ENCODE measurements at regions not wholly inside any gene's neighbourhood (a gene's known extent, or its start where the extent isn't known, plus 50 kb on each side); places are given as distances from the start of the nearest gene placed in this dataset.

GRCh38 chr18:34352385-34353163, 127.9 kb upstream of the NOL4 start:
- no peaks in the 10 kb centered on the region for H3K36me3 ChIP-seq (ENCODE audit: control insufficient read depth, insufficient read depth, low read length)
- in situ Hi-C loops (cut with HindIII; ENCODE audit: low pct_unique_long_range_greater_than_20kb, low sequenced_read_pairs) (no loop called here), intact Hi-C loops (cut with micrococcal nuclease; ENCODE audit: unreplicated experiment) (no loop called here)
- ATAC-seq (no peak), DNase-seq (ENCODE audit: low read depth, low spot score) (no peak)
- H3K4me3 ChIP-seq (ENCODE audit: low read depth in 2 of 2, low read length in 2 of 2) = no peak overlapping the region
- TF ChIP-seq POLR2AphosphoS5 (IDR thresholded peaks at IDR 0.05; ENCODE audit: low read depth, low read length) (no peak), TCF7L2 (IDR thresholded peaks at IDR 0.05; ENCODE audit: low read depth, low read length) (no peak), SIN3A (IDR thresholded peaks at IDR 0.05; ENCODE audit: borderline replicate concordance, insufficient read depth, low read depth, low read length) (no peak), REST (IDR thresholded peaks at IDR 0.05; ENCODE audit: insufficient read depth in 1 of 2, low read depth in 2 of 2, low read length in 1 of 2) (no peak), CTCF (IDR thresholded peaks at IDR 0.05) (peak; percentile 21; the same call in 1 of the 2 replicates)
- no TSS peak for BruUV-seq (replicated peaks)
- no peaks in the 10 kb centered on the region for H3K27me3 ChIP-seq (ENCODE audit: control insufficient read depth, insufficient read depth, low read length)
- no peaks in the 10 kb centered on the region for H3K9me3 ChIP-seq (ENCODE audit: control insufficient read depth, insufficient read depth, low read depth, low read length)
- ChIA-PET POLR2A (no interaction called here), CTCF (interaction anchor here (0.6 kb wide), 1 partner anchor 426 kb away, joined by 4 read pairs; no protein-coding TSS in a partner anchor)
- no peak overlapping the region for H3K27ac ChIP-seq (ENCODE audit: low read length)
- H3K4me1 ChIP-seq (ENCODE audit: control insufficient read depth, insufficient read depth, low read length) = no peaks in the 10 kb centered on the region

DNA sequence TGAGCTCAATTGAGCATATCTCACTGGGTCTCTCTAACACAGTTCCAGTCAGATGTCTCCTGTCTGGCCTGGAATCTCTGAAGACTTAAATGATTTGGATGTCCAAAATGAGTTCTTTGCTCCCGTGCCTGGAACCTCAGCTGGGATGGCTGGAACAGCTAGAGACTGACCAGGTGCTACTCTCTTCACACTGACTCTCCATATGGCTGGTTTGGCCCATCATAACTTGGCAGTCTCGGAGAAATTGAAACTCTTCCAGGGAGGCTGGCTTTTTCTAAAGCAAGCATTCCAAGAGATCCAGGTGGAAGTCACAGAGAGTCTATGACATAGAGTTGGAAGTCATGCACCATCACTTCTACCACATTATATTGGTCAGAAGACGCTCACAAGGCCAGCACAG, 129.6 kb upstream of the NOL4 start:
- ATAC-seq (no peak), DNase-seq (ENCODE audit: low read depth, low spot score) (no peak)
- H3K27ac ChIP-seq (ENCODE audit: low read length) = no peak overlapping the region
- in situ Hi-C loops (cut with HindIII; ENCODE audit: low pct_unique_long_range_greater_than_20kb, low sequenced_read_pairs) (no loop called here), intact Hi-C loops (cut with micrococcal nuclease; ENCODE audit: unreplicated experiment) (no loop called here)
- no peaks in the 10 kb centered on the region for H3K36me3 ChIP-seq (ENCODE audit: control insufficient read depth, insufficient read depth, low read length)
- H3K9me3 ChIP-seq (ENCODE audit: control insufficient read depth, insufficient read depth, low read depth, low read length) = no peaks in the 10 kb centered on the region
- no peak for TF ChIP-seq POLR2AphosphoS5 (IDR thresholded peaks at IDR 0.05; ENCODE audit: low read depth, low read length)
- TF ChIP-seq REST (IDR thresholded peaks at IDR 0.05; ENCODE audit: insufficient read depth in 1 of 2, low read depth in 2 of 2, low read length in 1 of 2) = no peak
- TF ChIP-seq SIN3A (IDR thresholded peaks at IDR 0.05; ENCODE audit: borderline replicate concordance, insufficient read depth, low read depth, low read length) = no peak
- TF ChIP-seq TCF7L2 (IDR thresholded peaks at IDR 0.05; ENCODE audit: low read depth, low read length) = no peak
- TF ChIP-seq CTCF (IDR thresholded peaks at IDR 0.05) = no peak
- no TSS peak for BruUV-seq (replicated peaks)
- H3K4me1 ChIP-seq (ENCODE audit: control insufficient read depth, insufficient read depth, low read length) = no peaks in the 10 kb centered on the region
- POLR2A ChIA-PET = no interaction called here
- no peak overlapping the region for H3K4me3 ChIP-seq (ENCODE audit: low read depth in 2 of 2, low read length in 2 of 2)
- H3K27me3 ChIP-seq (ENCODE audit: control insufficient read depth, insufficient read depth, low read length) = no peaks in the 10 kb centered on the region
- CTCF ChIA-PET = no interaction called here

Data from Panc1 (cell line).